MM.1S (cell line): ENCODE measurements at regions not wholly inside any gene's neighbourhood (a gene's known extent, or its start where the extent isn't known, plus 50 kb on each side); places are given as distances from the start of the nearest gene placed in this dataset.

Source experiments
- CTCF ChIP-seq: fragments of 300-600 bp; sonication (generic); IDR thresholded peaks from 2 replicates; pipeline ENCODE4 v1.5.1; 2016; ENCODE audit warnings: antibody characterized with exemption, low read length, mixed read lengths
- EZH2 ChIP-seq: fragments of 300-600 bp; sonication (generic); optimal IDR thresholded peaks from 2 replicates; pipeline ENCODE3; 2017; ENCODE audit warnings: low read depth, mild to moderate bottlenecking, antibody characterized with exemption, low read length, mixed read lengths
- EZH2phosphoT487 ChIP-seq: fragments of 300-600 bp; sonication (generic); IDR thresholded peaks from 2 replicates; pipeline ENCODE4 v1.6.1; 2018; ENCODE audit warnings: antibody characterized with exemption, low read length

GRCh38 chr6:143562143-143562542, 50.6 kb upstream of the FUCA2 start:
- TF ChIP-seq CTCF (no peak), EZH2 (no peak), EZH2phosphoT487 (no peak)
